Medulla oblongata (tissue), 1 donor: ENCODE measurements at regions not wholly inside any gene's neighbourhood (a gene's known extent, or its start where the extent isn't known, plus 50 kb on each side); places are given as distances from the start of the nearest gene placed in this dataset.

ENCODE experiments used
- DNase-seq: peaks from one replicate; pipeline ENCODE4 v3.0.0-alpha.2; 2015; ENCODE audit errors: extremely low spot score

DNA sequence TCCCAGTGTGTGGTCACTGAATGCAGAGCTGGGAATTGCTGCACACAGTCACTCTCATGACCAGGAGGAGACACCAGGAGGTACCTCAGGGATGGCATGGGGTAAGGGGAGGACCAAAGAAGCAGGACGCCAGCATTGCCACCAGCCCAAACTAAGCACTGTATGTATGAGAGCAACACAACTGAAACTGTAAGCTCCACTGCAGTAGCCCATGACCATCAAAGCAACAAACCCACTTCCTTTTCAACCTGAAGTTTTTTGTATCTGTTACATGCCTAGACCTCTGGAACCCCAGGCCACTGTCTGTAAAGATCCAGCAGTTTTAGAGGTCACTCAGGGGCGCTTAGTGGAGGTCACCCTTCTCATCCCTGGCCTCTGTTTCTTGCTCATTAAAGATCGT, 164.3 kb downstream of the SETD4 start:
- no peak for DNase-seq

DNA sequence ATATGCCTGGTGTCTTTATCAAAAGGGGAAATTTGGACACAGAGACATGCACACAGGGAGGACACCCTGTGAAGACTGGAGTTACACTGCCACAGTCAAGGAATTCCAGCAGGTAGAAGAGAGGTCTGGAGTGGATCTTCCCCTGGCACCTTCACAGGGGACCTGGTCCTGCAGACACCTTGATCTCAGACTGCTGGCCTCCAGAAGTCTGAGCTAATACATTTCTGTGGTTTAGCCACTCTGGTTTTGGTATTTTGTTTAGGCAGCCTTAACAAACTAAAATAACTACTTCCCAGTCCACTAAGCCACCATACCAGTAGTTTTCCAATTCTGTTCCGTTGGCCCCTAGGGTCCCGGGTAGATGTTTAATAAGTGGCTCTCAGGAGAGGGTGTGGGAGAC, 164.7 kb downstream of the SETD4 start:
- DNase-seq = no peak

DNA sequence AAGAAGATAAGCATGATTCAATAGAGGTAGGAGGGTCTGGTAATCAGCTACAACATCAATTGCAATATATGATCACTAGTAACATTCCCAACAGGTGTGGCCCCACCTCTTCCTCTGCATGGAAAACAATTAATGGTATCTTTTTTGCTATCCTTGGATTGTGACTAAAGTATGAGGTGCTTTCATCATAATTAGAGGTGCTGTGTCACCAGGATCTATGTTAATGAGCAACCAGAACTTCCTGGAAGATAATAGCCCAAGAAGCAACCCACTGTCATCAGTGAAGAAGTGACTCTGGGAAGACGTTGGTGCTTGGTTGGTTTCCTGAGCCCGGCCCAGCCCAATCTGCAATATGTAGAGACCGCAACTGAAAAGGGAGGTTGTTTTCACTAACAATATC, 167.2 kb downstream of the SETD4 start:
- DNase-seq = no peak

DNA sequence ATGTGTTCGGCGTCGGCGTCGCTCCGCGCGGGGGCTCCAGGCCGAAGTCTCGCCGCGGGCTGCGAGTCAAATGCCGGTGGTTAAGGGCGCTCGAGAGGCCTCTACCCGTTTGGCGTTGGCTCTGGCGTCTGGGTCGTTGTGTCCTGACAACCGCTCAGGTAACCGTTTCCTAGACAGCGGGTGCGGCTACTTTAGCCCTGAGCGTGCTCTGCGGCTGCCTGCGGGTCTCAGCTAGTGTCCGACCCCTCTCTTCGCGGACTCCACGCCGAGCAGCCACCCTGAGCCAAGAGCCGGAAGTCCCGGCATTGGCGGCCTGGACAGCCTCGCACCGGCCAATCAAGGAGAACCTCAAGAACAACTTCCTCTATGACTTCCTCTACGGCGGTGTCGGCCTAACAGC, 173.4 kb downstream of the SETD4 start:
- DNase-seq = no peak

DNA sequence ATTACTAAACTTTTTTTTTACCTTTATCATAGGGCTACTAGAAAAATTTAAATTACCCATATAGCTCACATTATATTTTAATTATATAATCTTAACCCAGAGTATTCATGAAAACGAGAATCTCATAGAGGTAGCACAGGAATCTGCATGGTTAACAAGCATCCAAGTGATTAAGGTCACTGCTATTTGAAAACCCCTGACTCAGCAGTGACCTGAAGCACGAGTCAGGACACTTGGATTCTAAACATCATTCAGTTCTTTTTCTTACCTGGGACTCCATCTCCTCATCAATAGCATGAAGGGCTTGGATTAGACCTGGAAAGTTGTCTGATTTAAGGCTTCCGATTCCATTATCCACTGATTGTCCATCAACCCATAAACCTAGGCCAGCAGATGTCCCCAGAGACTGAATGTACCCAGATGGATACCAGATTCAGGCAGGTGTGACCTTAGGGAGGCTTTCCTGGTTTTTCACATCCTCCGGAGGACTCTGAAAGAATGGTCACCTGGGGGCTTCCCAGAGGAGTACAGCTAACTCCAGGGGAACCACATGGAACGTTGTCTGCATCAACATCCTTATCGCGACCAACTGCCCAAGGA, 174.3 kb downstream of the SETD4 start:
- DNase-seq = no peak

DNA sequence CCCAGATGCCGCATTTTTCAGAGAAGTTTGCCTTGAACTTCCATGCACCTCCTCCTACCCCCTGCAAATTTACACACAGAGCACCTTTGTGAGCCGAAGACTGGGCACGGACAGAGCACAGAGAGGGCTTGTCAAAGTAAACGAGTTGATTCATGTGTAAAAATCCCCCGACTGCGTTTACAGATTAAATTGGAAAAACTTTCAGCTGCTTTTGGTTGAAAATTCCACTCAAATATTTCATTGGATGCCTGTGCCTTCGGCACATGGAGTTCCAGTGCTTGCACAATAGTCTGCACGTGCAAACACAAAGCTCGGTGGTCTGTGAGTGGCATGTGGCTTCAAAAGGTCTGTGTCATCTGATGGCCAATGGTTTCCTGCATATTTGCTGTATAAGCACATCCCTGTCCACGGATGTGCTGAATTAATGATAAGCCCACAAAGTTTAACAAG, 177.5 kb downstream of the SETD4 start:
- DNase-seq = no peak

DNA sequence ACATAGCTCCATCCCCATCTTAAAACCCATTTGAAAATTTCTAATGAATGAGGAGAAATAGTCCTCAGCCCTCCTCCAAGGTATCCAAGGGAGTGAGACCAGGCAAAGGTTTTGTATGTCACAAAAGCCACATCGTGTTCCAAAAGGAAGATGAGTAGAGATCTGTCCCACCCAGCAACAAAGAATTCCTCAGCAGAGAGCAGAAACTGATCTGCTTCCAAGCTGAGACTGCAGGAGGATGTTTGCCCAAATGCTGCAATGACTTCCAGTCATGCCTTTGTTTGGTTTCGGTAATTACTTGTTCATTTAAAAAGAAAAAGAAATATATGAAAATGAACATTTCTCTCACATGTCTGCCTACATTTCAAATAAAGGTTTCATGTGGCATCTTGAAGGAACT, 186.9 kb downstream of the SETD4 start:
- no peak for DNase-seq

DNA sequence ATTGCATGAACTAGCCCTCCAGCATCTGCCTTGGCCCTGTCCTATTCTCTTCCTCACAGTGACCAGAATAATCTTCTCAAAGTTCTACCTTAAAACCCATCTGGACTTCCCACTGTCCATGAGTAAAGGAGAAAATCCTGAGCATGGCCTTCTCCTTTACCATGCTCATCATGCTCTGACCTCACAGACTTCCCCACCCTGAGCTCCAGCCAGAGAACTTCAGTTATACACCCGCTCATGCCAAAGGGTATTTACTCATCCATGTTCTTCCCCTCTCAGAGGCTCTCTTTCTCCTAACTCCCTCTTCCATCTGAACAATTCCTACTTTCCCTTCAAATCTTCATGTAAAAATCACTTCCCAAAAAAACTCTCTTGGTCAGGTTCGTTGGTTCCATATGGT, 188.4 kb downstream of the SETD4 start:
- no peak for DNase-seq

DNA sequence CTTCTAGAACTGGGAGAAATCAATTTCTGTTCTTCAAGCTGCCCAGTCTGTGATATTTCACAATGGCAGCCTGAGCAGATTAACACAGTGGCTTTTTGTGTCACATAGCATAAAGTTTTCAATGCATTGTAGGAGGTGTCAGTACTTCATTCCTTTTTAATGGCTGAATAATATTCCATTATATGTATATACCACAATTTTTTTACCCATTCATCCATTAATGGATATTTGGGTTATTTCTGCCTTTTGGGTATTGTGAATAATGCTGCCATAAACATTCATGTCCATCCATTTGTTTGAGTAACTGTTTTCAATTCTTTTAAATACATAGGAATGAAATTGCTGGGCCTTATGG, 191.5 kb downstream of the SETD4 start:
- DNase-seq = no peak

DNA sequence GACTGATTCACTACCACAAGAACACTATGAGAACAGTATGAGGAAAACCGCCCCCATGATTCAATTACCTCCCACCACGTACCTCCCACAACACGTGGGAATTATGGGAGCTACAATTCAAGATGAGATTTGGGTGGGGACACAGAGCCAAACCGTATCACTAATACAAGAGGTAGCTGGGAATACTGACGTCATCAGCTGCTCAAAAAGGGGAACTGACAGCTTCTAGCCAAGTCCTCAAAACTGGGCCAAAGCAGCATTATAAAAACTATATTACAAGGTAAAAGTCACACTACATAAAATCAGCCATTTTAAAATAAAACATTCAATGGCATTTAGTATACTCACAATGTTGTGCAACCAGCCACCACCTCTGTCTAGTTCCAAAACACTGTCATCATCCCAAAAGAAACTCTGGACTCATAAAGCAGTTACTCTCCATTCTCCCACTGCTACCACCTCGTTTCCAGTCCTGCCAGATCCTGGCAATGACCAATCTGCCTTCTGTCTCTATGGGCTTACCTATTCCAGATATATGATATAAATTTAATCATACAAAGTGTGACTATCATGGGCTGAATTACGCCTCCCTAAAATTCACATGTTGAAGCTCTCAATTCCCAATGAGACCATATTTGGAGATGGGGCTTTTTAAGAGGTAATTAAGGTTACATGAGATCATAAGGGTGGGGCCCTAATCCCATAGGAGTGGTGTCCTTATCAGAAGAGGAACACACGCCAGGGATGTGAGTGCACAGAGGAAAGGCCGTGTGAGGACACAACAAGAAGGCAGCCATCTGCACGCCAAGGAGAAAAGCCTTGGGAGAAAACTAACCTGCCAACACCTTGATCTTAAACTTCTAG, 192.1 kb downstream of the SETD4 start:
- peak; percentile 18 for DNase-seq

DNA sequence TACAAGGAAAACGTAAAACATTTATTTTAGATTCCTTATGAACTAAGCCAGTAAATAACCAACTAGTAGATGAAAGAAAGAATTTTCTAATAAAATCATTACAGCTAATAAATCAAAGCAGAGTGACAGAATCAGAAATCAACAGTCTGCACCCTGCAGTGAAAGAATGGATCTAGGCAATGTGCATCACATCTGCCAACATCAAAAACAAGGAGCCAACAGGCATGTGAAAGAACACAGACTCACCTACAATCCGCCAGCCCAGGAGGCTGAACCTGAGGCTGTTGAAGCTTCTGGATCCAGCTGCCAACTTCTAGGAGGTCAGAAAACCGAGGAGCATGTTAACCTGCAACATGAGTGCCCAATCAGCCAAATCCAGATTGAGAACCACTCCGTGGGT, 196.3 kb downstream of the SETD4 start:
- no peak for DNase-seq

DNA sequence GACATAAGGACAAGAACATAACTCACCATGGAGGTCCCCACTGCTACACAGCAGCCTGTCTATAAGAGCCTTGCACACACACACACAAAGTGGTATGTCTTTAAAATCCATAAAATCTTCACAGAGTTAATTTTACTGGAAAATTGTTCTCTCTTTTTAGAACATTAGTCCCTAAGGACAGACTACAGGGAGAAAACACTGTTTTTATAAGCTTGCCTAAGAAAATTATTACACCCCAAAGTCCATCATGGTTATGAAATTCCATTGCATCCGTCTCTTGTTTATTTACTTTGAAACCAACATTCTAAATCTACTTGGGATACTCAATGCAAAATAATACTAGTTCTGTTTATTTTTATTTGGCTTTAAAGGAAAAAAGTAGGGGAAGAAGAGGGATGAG, 197.4 kb downstream of the SETD4 start:
- DNase-seq = no peak

DNA sequence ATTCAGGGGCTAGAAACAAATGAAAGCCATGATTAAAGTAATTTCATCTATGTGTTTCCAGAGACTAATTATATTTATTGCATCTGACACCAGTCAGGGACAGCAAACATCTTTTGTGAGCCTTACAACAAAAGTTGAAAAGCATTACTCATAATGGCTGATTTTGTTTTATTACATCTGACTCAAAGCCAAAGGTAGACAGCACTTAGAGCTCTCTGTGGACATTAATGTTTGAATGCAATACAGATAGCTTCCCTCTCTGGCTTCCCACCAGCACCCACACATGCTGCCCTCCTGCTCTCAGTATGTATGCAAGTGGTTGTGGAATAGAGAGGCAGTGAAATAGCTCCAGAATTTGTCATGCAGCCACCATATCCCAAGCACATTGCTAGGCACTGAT, 198.7 kb downstream of the SETD4 start:
- DNase-seq = no peak

DNA sequence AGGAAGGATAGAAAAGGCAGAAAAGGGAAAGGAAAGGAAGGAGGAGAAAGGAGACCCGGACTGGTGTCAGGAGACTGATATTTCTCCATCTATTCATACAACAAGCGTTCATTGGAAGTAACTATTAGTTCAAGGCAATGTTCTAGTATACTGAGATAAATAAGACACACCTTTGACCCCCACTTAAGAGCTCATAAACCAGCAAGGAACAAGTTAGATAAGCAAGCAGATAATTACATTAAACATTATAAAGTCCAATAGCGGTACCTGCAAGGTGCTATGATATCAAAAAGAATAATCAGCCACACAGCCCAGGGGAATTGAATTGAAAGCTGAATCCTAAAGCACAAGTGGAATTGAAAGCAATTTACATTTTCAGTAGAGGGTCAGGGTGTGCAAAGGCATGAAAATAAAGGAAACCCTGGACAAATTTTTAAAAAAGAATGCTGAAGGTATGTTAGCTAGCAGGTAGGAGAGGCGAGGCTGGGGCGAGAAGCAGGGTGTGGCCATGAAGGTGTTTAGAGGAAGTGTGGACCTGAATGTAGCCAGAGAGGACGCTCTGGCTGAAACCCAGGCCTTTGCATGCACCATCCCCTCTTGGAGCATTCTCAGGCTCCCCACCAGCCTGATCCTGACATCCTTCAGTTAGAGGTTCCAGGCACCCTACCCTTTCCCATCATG, 200.0 kb downstream of the SETD4 start:
- DNase-seq = no peak

DNA sequence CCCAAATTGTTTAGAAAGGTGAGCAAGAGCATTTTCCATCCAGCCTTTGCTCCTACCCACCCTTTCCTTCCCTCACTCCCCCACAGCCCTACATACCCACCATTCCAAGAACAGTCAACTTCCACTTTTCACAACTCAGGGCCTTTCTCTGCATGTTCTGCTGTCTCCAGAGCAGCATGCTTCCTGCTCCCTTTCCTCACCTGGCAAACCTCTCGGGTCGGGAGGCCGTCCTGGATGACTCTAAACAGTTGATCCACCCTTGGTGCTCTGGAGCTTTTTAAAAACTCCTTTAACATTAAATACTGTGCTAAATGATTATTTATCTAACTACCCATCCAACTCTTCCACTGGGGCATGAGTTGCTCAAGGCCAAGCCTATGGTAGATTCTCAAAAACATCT, 200.6 kb downstream of the SETD4 start:
- DNase-seq = no peak

DNA sequence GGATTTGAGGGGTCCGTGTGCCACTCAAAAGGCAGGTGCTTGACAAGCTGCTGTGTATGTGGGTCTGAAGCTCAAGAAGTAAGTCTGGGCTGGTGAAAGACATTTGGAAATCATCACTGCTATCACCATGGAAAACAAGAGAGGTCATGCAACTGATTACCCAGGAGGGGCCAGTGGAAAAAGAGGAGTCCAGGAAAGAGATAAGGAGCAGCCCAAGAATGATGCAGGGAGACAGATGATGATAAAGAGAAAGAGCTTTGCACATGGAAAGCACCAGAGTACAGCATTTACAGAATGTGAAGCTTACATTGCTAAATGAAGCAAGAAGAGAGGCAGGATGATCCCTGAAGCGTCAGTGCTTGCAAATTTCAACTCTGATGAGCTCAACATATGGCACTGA, 203.2 kb downstream of the SETD4 start:
- DNase-seq = no peak

DNA sequence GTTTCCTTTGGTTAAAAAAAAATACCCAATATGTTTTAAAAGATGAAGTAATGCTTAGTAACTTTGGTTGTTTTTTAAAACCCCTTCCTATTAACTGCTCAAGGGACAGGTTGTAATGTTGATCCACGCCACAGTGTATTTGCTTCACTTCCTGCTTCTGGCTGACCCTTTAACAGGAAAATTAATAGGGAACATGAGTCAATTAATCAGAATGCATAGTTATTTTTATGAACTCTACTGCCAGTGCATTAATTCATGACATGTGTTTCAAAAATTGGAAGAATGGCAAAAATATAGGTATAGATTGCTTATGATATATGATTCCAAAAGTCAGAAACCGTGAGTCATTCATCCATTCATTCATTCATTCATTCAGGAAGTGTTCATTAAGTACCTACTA, 204.8 kb downstream of the SETD4 start:
- no peak for DNase-seq

DNA sequence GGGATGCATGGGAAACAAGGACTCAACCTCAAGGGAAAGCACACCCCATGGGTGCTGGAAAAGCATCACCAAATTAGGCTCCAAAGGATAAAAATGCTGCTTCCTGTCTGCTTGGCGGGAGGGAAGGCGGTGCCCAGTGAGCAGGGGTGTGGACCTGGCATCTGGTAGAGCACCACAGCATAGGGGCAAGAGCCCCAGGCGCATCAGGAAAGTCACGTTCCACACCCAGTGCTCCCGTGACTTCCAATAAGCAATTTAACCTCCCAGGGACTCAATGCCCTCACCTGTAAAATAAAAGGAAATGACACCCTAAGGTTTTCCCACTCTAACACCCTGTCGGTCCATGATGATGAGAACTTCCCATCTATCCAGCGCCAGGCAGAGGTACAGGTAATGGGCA, 206.0 kb downstream of the SETD4 start:
- no peak for DNase-seq

DNA sequence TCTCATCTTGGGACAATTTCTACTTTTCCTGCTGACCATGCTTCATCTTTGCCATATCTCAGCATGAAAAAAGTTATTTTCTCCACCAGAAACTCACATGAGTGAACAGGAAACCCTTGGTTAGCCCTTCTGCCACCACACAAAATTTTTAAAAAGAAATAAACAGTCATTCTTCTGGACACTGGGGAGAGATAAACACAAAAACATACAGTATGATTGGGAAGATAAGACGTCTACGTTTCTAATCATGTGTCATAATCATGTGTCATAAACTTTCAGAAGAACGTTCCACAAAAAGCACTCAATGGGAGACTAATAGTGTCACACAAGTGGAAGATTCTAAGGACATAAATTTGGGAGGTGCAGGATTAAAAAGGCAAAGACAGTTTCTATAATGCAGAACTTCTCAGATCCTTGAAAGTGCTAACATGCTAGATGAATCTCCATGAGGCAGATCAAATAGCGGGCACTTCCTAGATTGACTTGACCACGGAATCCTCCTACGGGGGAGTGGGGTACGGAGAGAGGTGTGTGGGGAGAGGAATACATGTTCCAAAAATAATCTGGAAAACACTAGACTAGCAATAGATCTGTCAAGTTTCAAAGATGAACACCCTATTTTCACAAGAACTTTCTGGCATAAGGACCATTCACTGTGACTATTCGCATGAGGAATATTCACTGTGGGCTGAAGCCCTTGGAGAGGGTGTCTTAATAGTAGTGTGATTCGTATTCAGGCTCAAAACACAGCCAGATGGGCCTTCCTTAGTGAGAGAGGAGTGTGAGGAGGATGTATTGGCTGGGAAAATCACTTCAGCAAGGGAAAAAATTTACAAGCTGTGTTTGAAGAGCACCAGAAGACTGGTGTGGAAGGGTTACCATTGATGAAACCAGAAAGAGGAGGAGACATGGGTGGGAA, 206.7 kb downstream of the SETD4 start:
- DNase-seq = no peak

DNA sequence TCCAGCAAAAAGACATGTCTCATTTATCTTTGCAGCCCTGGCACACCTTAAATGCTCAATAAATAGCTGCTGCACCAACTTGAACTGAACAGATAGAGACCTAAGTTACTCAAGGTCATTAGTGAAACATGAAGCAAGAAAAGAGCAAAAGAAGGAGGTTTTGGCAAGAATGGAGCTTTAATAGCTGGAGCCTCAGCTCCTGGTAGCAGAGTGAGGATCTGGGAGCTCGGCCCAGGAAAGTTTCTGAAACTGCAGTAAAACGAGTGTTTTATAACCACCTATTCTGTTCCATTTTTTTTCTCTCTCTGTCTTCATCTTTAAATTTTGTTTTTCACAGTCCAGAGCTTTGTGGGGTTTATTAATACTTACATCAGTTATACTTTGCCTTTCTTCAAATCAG, 207.5 kb downstream of the SETD4 start:
- DNase-seq = no peak

DNA sequence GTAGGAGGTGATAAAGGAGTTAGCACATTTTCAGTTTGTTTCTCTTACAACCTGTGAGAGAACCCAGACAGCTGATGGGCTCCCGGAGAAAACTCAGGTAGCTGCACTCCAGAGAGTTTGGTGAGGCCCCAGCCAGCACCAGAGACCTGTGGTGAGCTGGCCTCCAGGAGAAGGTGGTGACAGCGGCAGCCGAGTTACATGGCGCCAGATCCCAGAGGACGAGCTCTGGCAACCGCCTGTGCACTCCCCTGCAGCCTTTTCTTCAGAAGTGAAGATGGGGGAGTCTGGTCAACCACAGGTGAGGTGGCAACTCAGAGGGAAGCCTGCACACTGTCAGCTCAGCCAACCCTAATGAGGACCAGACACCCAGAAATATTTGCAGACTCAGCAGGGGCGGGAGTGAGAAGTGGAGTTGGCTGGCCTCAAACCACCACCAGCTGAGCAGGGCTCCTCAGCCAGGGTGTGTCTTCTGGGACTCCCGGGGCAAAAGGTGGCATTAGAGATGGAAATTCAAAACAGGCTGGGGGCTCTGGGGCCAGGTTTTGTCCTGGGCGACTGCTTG, 209.7 kb downstream of the SETD4 start:
- DNase-seq = no peak

DNA sequence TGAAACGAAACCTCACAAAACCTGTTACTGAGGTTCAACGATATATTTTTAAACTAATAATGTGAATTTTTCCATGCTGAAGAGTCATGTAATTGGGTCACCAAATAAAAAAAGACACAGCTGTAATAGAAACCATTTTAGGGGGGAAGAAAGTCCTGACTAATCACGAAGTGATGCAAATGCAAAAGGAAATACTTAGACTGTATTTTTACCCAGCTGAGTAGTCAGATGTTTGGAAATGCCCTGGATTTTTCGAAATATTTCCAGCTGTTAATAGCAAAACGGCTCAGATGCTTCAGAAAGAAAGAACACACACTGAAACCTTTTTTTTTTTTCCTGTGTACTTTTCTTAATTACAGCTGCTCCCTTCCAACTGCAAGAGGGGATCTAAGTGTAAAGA, 210.3 kb downstream of the SETD4 start:
- no peak for DNase-seq
